Transverse colon (tissue), 4 donors: ENCODE measurements at regions not wholly inside any gene's neighbourhood (a gene's known extent, or its start where the extent isn't known, plus 50 kb on each side); places are given as distances from the start of the nearest gene placed in this dataset.

ENCODE experiments used
- DNase-seq: peaks from one replicate; pipeline ENCODE4 v3.0.0-alpha.2; 2019
- H3K27ac ChIP-seq, 4 donors: fragments of 200-600 bp; sonication (generic); 2 replicates each; pipeline ENCODE4 v1.5.1; 2016 to 2018; ENCODE audit warnings: inconsistent platforms in 4 of 4
- H3K27me3 ChIP-seq: fragments of 200-600 bp; sonication (generic); 2 replicates; pipeline ENCODE4 v1.5.1; 2017; ENCODE audit warnings: inconsistent platforms
- H3K36me3 ChIP-seq, 4 donors: fragments of 200-600 bp; sonication (generic); 2 replicates each; pipeline ENCODE4 v1.5.1; 2017 to 2019; ENCODE audit warnings: inconsistent platforms in 4 of 4
- H3K4me1 ChIP-seq, 4 donors: fragments of 200-600 bp; sonication (generic); 2 replicates each; pipeline ENCODE4 v1.5.1; 2017 to 2020; ENCODE audit warnings: inconsistent platforms in 4 of 4
- H3K4me3 ChIP-seq, 4 donors: fragments of 200-600 bp; sonication (generic); 1 replicate in 1 of 4; 2 replicates in 3 of 4; pipeline versions ENCODE4 v1.5.1 to v1.6.1; 2017 to 2019; ENCODE audit warnings: inconsistent platforms in 4 of 4
- H3K9me3 ChIP-seq, 2 donors: fragments of 200-600 bp; sonication (generic); 2 replicates each; pipeline ENCODE4 v1.5.1; 2017 to 2019; ENCODE audit warnings: inconsistent platforms in 2 of 2
- EP300 ChIP-seq: sonication (generic); formaldehyde crosslinking; IDR thresholded peaks from one replicate; pipeline ENCODE4 v1.6.1; 2017; ENCODE audit warnings: antibody characterized with exemption, low read depth
- POLR2A ChIP-seq: fragments of 450-650 bp; IDR thresholded peaks from one replicate; pipeline ENCODE4 v1.6.1; 2016; ENCODE audit warnings: antibody characterized with exemption, mild to moderate bottlenecking, moderate library complexity
- POLR2AphosphoS5 ChIP-seq, 3 donors: sonication (generic); formaldehyde crosslinking; IDR thresholded peaks; one replicate each; pipeline ENCODE4 v1.6.1; 2016; ENCODE audit warnings: antibody characterized with exemption in 3 of 3
- WGBS, 2 donors: methylation state at CpG; one replicate each; pipeline ENCODE4 v1.1.5; 2018; ENCODE audit warnings: low coverage in 1 of 2; 5-methylcytosine and 5-hydroxymethylcytosine counted together
- in situ Hi-C, 4 donors: fragments of 200-750 bp; cut with MboI; loops; one replicate each; pipeline versions ENCODE4 v1.15.0 to v1.15.1; 2017; ENCODE audit warnings: low sequenced_read_pairs in 3 of 4, low pct_ligation_motif_present in 1 of 4, low pct_unique_long_range_greater_than_20kb in 1 of 4
- intact Hi-C: fragments of 100-400 bp; cut with DNase I; formaldehyde crosslinking; loops from one replicate; pipeline ENCODE4 v1.15.1; 2023; ENCODE audit warnings: low total_unique reads
- TF ChIP-seq, protein P1 (sequence below), 5 experiments: fragments of 200-600 bp in 3 of 5; fragments of 450-650 bp in 2 of 5; sonication (generic) in 3 of 5; IDR thresholded peaks; 1 replicate in 2 of 5; 2 replicates in 3 of 5; pipeline ENCODE4 v1.5.1; 2016 to 2017; ENCODE audit warnings: antibody characterized with exemption in 5 of 5, inconsistent platforms in 3 of 5, mild to moderate bottlenecking in 2 of 5, moderate library complexity in 1 of 5

DNA sequence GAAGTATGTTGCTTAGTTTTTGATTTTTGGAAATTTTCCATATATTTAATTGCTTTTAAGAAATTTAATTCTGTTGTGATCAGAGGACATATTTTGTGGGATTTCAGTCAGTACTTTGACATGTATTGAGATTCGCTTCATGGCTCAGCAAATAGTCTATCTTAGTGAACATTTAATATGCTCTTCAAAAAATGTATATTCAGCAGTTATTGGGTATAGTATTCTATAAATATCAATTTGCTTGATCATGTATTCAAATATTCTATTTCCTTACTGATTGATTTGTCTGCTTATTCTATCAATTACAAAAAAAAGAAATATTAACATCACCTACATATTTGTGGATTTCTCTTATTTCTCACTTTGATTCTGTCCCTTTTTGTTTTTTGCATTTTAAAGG is 79.5 kb upstream of the HAND1 start:
- Histone ChIP-seq H3K9me3 (peaks cover 9 to 10% of the 10 kb centered on the region in 2 donors), H3K36me3 (no peaks in the 10 kb centered on the region), H3K27ac (no peak overlapping the region), H3K4me3 (no peak overlapping the region), H3K4me1 (no peaks in the 10 kb centered on the region), H3K27me3 (no peaks in the 10 kb centered on the region)
- in situ Hi-C loops = no loop called here
- no peak for DNase-seq
- TF ChIP-seq POLR2AphosphoS5 (IDR thresholded peaks at IDR 0.05) (no peak), POLR2A (no peak), EP300 (no peak)
- TF ChIP-seq, protein P1, sequence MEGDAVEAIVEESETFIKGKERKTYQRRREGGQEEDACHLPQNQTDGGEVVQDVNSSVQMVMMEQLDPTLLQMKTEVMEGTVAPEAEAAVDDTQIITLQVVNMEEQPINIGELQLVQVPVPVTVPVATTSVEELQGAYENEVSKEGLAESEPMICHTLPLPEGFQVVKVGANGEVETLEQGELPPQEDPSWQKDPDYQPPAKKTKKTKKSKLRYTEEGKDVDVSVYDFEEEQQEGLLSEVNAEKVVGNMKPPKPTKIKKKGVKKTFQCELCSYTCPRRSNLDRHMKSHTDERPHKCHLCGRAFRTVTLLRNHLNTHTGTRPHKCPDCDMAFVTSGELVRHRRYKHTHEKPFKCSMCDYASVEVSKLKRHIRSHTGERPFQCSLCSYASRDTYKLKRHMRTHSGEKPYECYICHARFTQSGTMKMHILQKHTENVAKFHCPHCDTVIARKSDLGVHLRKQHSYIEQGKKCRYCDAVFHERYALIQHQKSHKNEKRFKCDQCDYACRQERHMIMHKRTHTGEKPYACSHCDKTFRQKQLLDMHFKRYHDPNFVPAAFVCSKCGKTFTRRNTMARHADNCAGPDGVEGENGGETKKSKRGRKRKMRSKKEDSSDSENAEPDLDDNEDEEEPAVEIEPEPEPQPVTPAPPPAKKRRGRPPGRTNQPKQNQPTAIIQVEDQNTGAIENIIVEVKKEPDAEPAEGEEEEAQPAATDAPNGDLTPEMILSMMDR (IDR thresholded peaks at IDR 0.05) = no peak
- 89% methylated on average over 1 of the region's 1 CpG; no CpG with 5 or more reads in 1 of the 2 donors for WGBS, 2 donors
- intact Hi-C loops = no loop called here

DNA sequence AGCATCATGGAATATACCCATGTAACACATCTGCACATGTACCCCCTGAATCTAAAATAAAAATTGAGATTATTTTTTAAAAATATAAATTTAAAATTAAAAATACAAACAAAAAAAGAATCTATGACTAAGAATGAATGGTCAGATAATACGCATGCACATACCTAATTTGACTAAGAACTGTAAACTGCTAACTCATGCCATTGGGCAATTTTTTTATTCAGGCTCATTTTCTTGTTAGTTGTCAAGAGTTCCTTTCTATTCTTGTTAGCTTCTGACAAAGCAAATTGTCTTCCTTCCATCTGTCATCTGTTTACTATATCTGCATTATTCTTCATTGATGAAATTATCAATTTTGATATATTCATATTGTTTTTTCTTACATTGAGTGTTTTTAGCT is 69.5 kb upstream of the HAND1 start:
- TF ChIP-seq, protein P1 (IDR thresholded peaks at IDR 0.05) = no peak
- TF ChIP-seq POLR2AphosphoS5 (IDR thresholded peaks at IDR 0.05) = no peak
- no peak for TF ChIP-seq EP300
- TF ChIP-seq POLR2A = no peak
- Histone ChIP-seq H3K36me3 (no peaks in the 10 kb centered on the region), H3K27ac (no peak overlapping the region), H3K9me3 (no peaks in the 10 kb centered on the region), H3K27me3 (peaks cover 3% of the 10 kb centered on the region), H3K4me1 (no peaks in the 10 kb centered on the region), H3K4me3 (no peak overlapping the region)
- in situ Hi-C loops = no loop called here
- WGBS, 2 donors = 73 to 88% methylated on average over 1 of the region's 1 CpG
- DNase-seq = no peak
- intact Hi-C loops = no loop called here

DNA sequence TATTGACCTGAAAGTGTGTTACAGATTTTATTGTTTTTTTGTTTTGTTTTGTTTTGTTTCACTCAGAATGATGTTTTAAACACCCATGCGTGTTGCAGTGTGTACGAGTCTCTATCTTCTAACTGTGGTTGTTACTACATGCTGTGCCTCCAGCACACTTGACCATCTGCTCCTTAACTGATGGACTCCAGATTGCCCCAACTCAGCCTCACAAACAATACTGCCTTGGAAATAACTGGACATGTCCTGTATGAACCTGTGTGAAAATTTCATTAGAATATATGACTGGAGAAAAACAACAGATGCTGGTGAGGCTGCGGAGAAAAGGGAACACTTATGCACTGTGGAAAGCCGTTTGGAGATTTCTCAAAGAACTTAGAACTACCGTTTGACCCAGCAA is 68.7 kb upstream of the HAND1 start:
- Histone ChIP-seq H3K27ac (no peak overlapping the region), H3K4me1 (peaks cover 0 to 8% (median 4%) of the 10 kb centered on the region in 4 donors), H3K27me3 (peaks cover 3% of the 10 kb centered on the region), H3K9me3 (no peaks in the 10 kb centered on the region), H3K36me3 (no peaks in the 10 kb centered on the region), H3K4me3 (no peak overlapping the region)
- in situ Hi-C loops (no loop called here), intact Hi-C loops (no loop called here)
- TF ChIP-seq, protein P1 (IDR thresholded peaks at IDR 0.05) = no peak
- no peak for TF ChIP-seq POLR2A
- no peak for TF ChIP-seq EP300
- TF ChIP-seq POLR2AphosphoS5 (IDR thresholded peaks at IDR 0.05) = no peak
- no peak for DNase-seq
- WGBS, 2 donors = 70 to 72% methylated on average over 5 of the region's 5 CpGs

DNA sequence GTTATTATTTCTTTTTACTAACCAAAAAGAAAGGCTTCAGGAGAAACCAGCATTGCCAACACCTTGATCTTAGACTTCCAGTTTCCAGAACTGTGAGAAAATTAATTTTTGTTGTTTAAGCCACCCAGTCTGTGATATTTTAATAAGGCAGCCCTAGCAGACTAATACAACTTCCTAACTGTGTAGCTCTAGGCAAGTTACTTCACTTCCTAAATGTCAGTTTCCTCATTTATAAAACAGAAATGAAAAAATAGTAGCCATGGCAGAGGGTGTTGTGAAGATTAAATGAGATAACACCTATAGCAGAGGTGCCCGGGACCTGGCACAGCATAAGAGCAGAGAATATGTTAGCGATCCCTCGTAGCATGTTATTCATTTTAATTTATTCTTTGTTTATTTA is 66.6 kb upstream of the HAND1 start:
- WGBS, 2 donors = 50 to 62% methylated on average over 3 of the region's 3 CpGs
- TF ChIP-seq, protein P1 (IDR thresholded peaks at IDR 0.05) = no peak
- TF ChIP-seq POLR2A = no peak
- TF ChIP-seq EP300 = no peak
- no peak for TF ChIP-seq POLR2AphosphoS5 (IDR thresholded peaks at IDR 0.05)
- intact Hi-C loops = loop anchor here (5.0 kb wide), 1 partner anchor 63 kb away; no protein-coding TSS in a partner anchor
- peaks cover 0 to 11% (median 6%) of the 10 kb centered on the region in 4 donors for H3K4me1 ChIP-seq
- no peak for DNase-seq
- H3K27ac ChIP-seq = no peak overlapping the region
- in situ Hi-C loops = no loop called here
- H3K27me3 ChIP-seq = peaks cover 3% of the 10 kb centered on the region
- no peaks in the 10 kb centered on the region for H3K36me3 ChIP-seq
- H3K4me3 ChIP-seq = no peak overlapping the region
- H3K9me3 ChIP-seq = no peaks in the 10 kb centered on the region
